OCI-LY1 (cell line): ENCODE measurements at regions not wholly inside any gene's neighbourhood (a gene's known extent, or its start where the extent isn't known, plus 50 kb on each side); places are given as distances from the start of the nearest gene placed in this dataset.

Experiments used
- EZH2 ChIP-seq: fragments of 200-600 bp; sonication (generic), shearing (Covaris generic); IDR thresholded peaks from 2 replicates; pipeline ENCODE4 v1.8.0; 2017; ENCODE audit warnings: borderline replicate concordance, mixed run types, mild to moderate bottlenecking, antibody characterized with exemption, low read length, moderate library complexity, mixed read lengths
- TF ChIP-seq, protein P1 (sequence below): fragments of 200-600 bp; sonication (generic), shearing (Covaris generic); IDR thresholded peaks from 2 replicates; pipeline ENCODE4 v1.5.1; 2017; ENCODE audit warnings: mild to moderate bottlenecking, antibody characterized with exemption, low read length, moderate library complexity, mixed read lengths

DNA sequence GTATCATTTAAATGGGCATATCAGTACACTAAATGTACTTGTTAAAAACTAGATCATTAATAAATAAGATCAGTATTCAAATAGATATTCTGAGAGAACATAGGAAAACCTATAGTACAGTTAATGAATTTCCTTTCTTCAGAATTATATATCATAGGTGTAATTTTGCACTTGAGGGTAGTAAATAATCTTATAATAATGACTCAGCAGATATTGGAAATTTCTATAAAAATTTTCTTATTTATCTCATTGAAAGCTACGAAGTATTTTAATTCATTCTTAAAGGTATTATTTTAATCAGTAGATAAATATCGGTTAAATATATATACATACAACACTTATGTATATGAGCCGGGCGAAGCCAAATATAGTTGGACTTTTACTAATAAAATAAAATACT lies 300.9 kb upstream of the SOX2 start:
- TF ChIP-seq, protein P1, sequence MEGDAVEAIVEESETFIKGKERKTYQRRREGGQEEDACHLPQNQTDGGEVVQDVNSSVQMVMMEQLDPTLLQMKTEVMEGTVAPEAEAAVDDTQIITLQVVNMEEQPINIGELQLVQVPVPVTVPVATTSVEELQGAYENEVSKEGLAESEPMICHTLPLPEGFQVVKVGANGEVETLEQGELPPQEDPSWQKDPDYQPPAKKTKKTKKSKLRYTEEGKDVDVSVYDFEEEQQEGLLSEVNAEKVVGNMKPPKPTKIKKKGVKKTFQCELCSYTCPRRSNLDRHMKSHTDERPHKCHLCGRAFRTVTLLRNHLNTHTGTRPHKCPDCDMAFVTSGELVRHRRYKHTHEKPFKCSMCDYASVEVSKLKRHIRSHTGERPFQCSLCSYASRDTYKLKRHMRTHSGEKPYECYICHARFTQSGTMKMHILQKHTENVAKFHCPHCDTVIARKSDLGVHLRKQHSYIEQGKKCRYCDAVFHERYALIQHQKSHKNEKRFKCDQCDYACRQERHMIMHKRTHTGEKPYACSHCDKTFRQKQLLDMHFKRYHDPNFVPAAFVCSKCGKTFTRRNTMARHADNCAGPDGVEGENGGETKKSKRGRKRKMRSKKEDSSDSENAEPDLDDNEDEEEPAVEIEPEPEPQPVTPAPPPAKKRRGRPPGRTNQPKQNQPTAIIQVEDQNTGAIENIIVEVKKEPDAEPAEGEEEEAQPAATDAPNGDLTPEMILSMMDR, result no peak
- TF ChIP-seq EZH2, result no peak
